ENCODE measurements at regions not wholly inside any gene's neighbourhood (a gene's known extent, or its start where the extent isn't known, plus 50 kb on each side); places are given as distances from the start of the nearest gene placed in this dataset.

- H3K9me3 ChIP-seq (ENCODE audit: insufficient read depth, low read depth, low read length): no peaks in the 10 kb centered on the region
- no peak overlapping the region for H3K9ac ChIP-seq (ENCODE audit: low read length)
- H3K4me2 ChIP-seq (ENCODE audit: low read length): no peak overlapping the region
- H2AFZ ChIP-seq (ENCODE audit: low read depth, low read length): no peak overlapping the region
- no peaks in the 10 kb centered on the region for H3K4me1 ChIP-seq (ENCODE audit: insufficient read depth, low read length)
- no peaks in the 10 kb centered on the region for H3K79me2 ChIP-seq (ENCODE audit: insufficient read depth, low read length)
- no peak overlapping the region for H3K27ac ChIP-seq (ENCODE audit: low read depth, low read length)
- H3K36me3 Mint-ChIP-seq (ENCODE audit: low read depth, unreplicated experiment): no peaks in the 10 kb centered on the region
- H3K27ac Mint-ChIP-seq (ENCODE audit: unreplicated experiment): no peak overlapping the region
- no peak for DNase-seq (ENCODE audit: low read depth)
- H3K27me3 ChIP-seq (ENCODE audit: insufficient read depth, low read length): no peaks in the 10 kb centered on the region
- H3K27me3 Mint-ChIP-seq (ENCODE audit: low read depth, unreplicated experiment): peaks cover 24% of the 10 kb centered on the region
- no peak for FAIRE-seq
- TF ChIP-seq CTCF (IDR thresholded peaks at IDR 0.05; ENCODE audit: insufficient read depth, low read depth, low read length): no peak
- TF ChIP-seq EZH2 (IDR thresholded peaks at IDR 0.05; ENCODE audit: insufficient read depth, low read length): no peak
- H3K36me3 ChIP-seq (ENCODE audit: insufficient read depth, low read length): no peaks in the 10 kb centered on the region
- no peak overlapping the region for H3K4me3 ChIP-seq (ENCODE audit: insufficient read depth, low read depth, low read length)
- H3K4me1 Mint-ChIP-seq (ENCODE audit: low read depth, unreplicated experiment): no peaks in the 10 kb centered on the region
- H3K9me3 Mint-ChIP-seq (ENCODE audit: unreplicated experiment): no peaks in the 10 kb centered on the region
- no peaks in the 10 kb centered on the region for H4K20me1 ChIP-seq (ENCODE audit: insufficient read depth, low read length)
- no peak overlapping the region for H3K4me3 Mint-ChIP-seq (ENCODE audit: unreplicated experiment)
These were observed 128.2 kb upstream of the LARP1 start for GRCh38 chr5:154626876-154627557.

GRCh38 chr5:154625031-154625430 lies 130.1 kb upstream of the LARP1 start:
- no peaks in the 10 kb centered on the region for H3K27me3 ChIP-seq (ENCODE audit: insufficient read depth, low read length)
- Mint-ChIP-seq H3K27ac (ENCODE audit: unreplicated experiment) (no peak overlapping the region), H3K4me1 (ENCODE audit: low read depth, unreplicated experiment) (no peaks in the 10 kb centered on the region), H3K4me3 (ENCODE audit: unreplicated experiment) (no peak overlapping the region), H3K9me3 (ENCODE audit: unreplicated experiment) (no peaks in the 10 kb centered on the region), H3K27me3 (ENCODE audit: low read depth, unreplicated experiment) (peaks cover 18% of the 10 kb centered on the region), H3K36me3 (ENCODE audit: low read depth, unreplicated experiment) (no peaks in the 10 kb centered on the region)
- no peaks in the 10 kb centered on the region for H3K36me3 ChIP-seq (ENCODE audit: insufficient read depth, low read length)
- no peak overlapping the region for H2AFZ ChIP-seq (ENCODE audit: low read depth, low read length)
- no peak overlapping the region for H3K4me3 ChIP-seq (ENCODE audit: insufficient read depth, low read depth, low read length)
- H3K9ac ChIP-seq (ENCODE audit: low read length): no peak overlapping the region
- no peak for FAIRE-seq
- H3K4me1 ChIP-seq (ENCODE audit: insufficient read depth, low read length): no peaks in the 10 kb centered on the region
- no peaks in the 10 kb centered on the region for H4K20me1 ChIP-seq (ENCODE audit: insufficient read depth, low read length)
- no peak overlapping the region for H3K4me2 ChIP-seq (ENCODE audit: low read length)
- H3K27ac ChIP-seq (ENCODE audit: low read depth, low read length): no peak overlapping the region
- no peaks in the 10 kb centered on the region for H3K79me2 ChIP-seq (ENCODE audit: insufficient read depth, low read length)
- TF ChIP-seq CTCF (IDR thresholded peaks at IDR 0.05; ENCODE audit: insufficient read depth, low read depth, low read length) (no peak), EZH2 (IDR thresholded peaks at IDR 0.05; ENCODE audit: insufficient read depth, low read length) (no peak)
- DNase-seq (ENCODE audit: low read depth): no peak
- no peaks in the 10 kb centered on the region for H3K9me3 ChIP-seq (ENCODE audit: insufficient read depth, low read depth, low read length)

- Histone ChIP-seq H3K79me2 (ENCODE audit: insufficient read depth, low read length) (no peaks in the 10 kb centered on the region), H3K9me3 (ENCODE audit: insufficient read depth, low read depth, low read length) (no peaks in the 10 kb centered on the region), H3K36me3 (ENCODE audit: insufficient read depth, low read length) (no peaks in the 10 kb centered on the region), H2AFZ (ENCODE audit: low read depth, low read length) (no peak overlapping the region), H3K9ac (ENCODE audit: low read length) (no peak overlapping the region), H3K4me2 (ENCODE audit: low read length) (no peak overlapping the region), H4K20me1 (ENCODE audit: insufficient read depth, low read length) (no peaks in the 10 kb centered on the region), H3K4me1 (ENCODE audit: insufficient read depth, low read length) (no peaks in the 10 kb centered on the region), H3K4me3 (ENCODE audit: insufficient read depth, low read depth, low read length) (no peak overlapping the region), H3K27ac (ENCODE audit: low read depth, low read length) (no peak overlapping the region), H3K27me3 (ENCODE audit: insufficient read depth, low read length) (no peaks in the 10 kb centered on the region)
- Mint-ChIP-seq H3K27ac (ENCODE audit: unreplicated experiment) (no peak overlapping the region), H3K9me3 (ENCODE audit: unreplicated experiment) (no peaks in the 10 kb centered on the region), H3K27me3 (ENCODE audit: low read depth, unreplicated experiment) (peaks cover 18% of the 10 kb centered on the region), H3K4me3 (ENCODE audit: unreplicated experiment) (no peak overlapping the region), H3K4me1 (ENCODE audit: low read depth, unreplicated experiment) (no peaks in the 10 kb centered on the region), H3K36me3 (ENCODE audit: low read depth, unreplicated experiment) (no peaks in the 10 kb centered on the region)
- TF ChIP-seq CTCF (IDR thresholded peaks at IDR 0.05; ENCODE audit: insufficient read depth, low read depth, low read length) (no peak), EZH2 (IDR thresholded peaks at IDR 0.05; ENCODE audit: insufficient read depth, low read length) (no peak)
- DNase-seq (ENCODE audit: low read depth) (no peak), FAIRE-seq (no peak)
These were observed 130.8 kb upstream of the LARP1 start for GRCh38 chr5:154624341-154624740.
